ENCODE measurements at regions not wholly inside any gene's neighbourhood (a gene's known extent, or its start where the extent isn't known, plus 50 kb on each side); places are given as distances from the start of the nearest gene placed in this dataset.
A peak's percentile ranks its signal among the peaks of the same experiment; 100 is the strongest.

DNA sequence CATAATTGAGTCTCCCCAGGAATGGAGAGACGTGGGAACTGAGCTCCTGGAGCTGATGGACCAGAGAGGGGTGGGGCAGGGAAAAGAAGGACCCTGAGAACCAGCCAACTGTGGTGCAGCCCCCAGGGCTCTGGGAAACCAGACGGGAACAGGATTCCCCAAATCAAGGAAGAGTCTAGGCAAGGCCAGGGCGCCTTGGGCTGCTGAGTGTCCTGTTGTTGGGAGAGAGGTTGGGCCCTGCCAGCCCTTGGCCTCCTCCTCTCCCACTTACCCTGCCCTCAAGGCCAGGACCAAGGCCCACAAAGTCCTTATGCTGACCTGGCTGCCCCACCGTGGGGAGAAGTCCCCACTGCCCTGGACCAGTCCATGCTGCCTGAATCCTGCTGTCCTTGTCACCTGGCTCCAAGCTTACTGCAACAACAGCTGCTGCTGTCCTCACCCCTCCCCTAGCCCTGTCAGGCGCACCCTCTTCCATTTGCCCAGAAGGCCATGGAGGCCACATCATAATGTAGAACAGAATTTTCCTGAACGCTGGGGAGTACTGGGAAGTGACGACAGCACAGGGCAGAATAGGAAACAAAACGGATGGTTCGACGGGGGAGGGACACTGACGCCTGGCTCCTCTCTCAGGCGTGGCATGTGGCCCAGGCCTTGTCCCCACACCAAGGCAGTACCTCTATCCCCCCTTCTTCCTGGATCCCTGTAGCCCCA lies 132.9 kb upstream of the ZMIZ1 start:
- WGBS, 2 donors = 91 to 92% methylated on average over 10 to 12 of the region's 12 CpGs
- peak in 1 of 2 donors; percentile 21 for DNase-seq
- TF ChIP-seq POLR2A (IDR thresholded peaks at IDR 0.05) = no peak
- TF ChIP-seq, protein P1, sequence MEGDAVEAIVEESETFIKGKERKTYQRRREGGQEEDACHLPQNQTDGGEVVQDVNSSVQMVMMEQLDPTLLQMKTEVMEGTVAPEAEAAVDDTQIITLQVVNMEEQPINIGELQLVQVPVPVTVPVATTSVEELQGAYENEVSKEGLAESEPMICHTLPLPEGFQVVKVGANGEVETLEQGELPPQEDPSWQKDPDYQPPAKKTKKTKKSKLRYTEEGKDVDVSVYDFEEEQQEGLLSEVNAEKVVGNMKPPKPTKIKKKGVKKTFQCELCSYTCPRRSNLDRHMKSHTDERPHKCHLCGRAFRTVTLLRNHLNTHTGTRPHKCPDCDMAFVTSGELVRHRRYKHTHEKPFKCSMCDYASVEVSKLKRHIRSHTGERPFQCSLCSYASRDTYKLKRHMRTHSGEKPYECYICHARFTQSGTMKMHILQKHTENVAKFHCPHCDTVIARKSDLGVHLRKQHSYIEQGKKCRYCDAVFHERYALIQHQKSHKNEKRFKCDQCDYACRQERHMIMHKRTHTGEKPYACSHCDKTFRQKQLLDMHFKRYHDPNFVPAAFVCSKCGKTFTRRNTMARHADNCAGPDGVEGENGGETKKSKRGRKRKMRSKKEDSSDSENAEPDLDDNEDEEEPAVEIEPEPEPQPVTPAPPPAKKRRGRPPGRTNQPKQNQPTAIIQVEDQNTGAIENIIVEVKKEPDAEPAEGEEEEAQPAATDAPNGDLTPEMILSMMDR (IDR thresholded peaks at IDR 0.05) = no peak
- intact Hi-C loops (cut with DNase I) = no loop called here
- no peaks in the 10 kb centered on the region for H3K27me3 ChIP-seq
- no peak overlapping the region for H3K4me3 ChIP-seq (replicated peaks in 1 of 3)
- peak overlapping the region in 2 of 3 donors; percentile 77 to 83 for H3K27ac ChIP-seq
- peaks cover 21 to 48% of the 10 kb centered on the region in 2 donors for H3K4me1 ChIP-seq
- H3K36me3 ChIP-seq = no peaks in the 10 kb centered on the region
- H3K9me3 ChIP-seq = no peaks in the 10 kb centered on the region

DNA sequence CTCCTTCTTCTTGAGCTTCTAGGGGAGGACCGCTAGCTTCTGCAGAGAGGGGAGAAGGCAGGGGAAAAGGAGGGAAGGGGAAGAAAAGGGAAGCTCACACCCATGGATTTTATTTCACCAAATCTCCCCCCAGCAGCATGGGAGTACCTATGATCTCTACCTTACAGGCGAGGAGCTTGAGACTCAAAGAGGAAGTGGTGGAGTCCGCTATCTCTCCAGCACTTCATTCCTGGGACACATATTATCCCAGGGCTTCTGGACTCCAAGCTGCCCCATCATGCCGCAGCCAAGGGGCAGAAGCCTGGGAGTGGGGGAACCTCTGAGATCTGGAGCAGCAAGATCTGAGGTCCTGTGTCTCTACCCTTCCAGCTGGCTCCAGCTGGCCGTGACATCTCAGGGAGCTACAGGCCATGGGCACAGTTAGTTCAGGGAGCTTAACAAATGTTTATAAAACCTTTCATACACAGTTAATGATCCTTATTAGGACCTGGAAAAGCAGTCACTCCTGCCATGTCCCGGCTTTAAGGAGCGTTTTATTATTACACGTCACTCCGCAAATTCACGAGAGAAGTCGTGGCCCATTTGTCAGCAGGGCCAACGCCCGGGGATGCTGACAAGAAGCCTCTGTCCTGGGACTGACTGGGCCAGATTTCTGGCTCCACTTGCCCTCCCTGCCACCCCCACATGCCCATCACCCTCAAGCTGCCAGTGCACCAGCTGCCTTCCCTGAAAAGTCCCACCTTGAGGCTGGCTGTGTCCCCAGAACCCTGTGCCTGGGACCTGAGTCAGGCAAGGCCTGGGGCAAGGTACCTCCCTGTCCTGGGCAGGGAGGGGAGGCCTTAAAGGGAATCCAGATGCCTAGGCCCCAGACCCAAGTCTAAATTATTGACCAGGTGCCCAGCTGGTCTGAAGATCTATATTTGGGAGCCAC lies 132.1 kb upstream of the ZMIZ1 start:
- Histone ChIP-seq H3K9me3 (no peaks in the 10 kb centered on the region), H3K4me3 (replicated peaks in 1 of 3) (no peak overlapping the region), H3K27me3 (no peaks in the 10 kb centered on the region), H3K4me1 (peaks cover 21 to 40% of the 10 kb centered on the region in 2 donors), H3K36me3 (no peaks in the 10 kb centered on the region), H3K27ac (peak overlapping the region; percentile 72 to 83 (median 77))
- intact Hi-C loops (cut with DNase I) = no loop called here
- 69 to 79% methylated on average over 12 to 13 of the region's 13 CpGs for WGBS, 2 donors
- DNase-seq = peak; percentile 52 to 66
- TF ChIP-seq, protein P1 (IDR thresholded peaks at IDR 0.05) = no peak
- no peak for TF ChIP-seq POLR2A (IDR thresholded peaks at IDR 0.05)

DNA sequence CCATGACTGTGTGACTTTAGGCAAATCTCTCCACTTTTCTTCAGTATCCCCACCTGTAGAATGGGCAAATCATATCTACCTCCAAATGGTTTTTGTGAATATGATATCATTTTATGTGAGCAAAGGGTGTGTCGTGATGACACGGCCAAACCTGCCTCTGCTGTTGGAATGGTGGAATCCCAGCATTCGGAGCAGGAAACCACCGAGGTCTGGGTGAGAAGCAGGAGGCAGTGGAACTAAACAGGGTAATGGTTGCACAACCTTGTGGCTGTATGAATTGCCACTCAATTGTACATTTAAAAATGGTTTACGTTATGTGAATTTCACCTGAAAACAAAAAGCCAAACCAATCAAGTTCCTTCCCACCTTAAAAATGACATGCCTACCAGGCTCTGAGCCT lies 131.4 kb upstream of the ZMIZ1 start:
- Histone ChIP-seq H3K9me3 (no peaks in the 10 kb centered on the region), H3K36me3 (no peaks in the 10 kb centered on the region), H3K4me3 (replicated peaks in 1 of 3) (no peak overlapping the region), H3K27ac (peak overlapping the region; percentile 72 to 83 (median 77)), H3K4me1 (peaks cover 21 to 32% of the 10 kb centered on the region in 2 donors), H3K27me3 (no peaks in the 10 kb centered on the region)
- 87 to 97% methylated on average over 5 of the region's 5 CpGs for WGBS, 2 donors
- TF ChIP-seq, protein P1 (IDR thresholded peaks at IDR 0.05) = no peak
- TF ChIP-seq POLR2A (IDR thresholded peaks at IDR 0.05) = no peak
- intact Hi-C loops (cut with DNase I) = no loop called here
- no peak for DNase-seq

DNA sequence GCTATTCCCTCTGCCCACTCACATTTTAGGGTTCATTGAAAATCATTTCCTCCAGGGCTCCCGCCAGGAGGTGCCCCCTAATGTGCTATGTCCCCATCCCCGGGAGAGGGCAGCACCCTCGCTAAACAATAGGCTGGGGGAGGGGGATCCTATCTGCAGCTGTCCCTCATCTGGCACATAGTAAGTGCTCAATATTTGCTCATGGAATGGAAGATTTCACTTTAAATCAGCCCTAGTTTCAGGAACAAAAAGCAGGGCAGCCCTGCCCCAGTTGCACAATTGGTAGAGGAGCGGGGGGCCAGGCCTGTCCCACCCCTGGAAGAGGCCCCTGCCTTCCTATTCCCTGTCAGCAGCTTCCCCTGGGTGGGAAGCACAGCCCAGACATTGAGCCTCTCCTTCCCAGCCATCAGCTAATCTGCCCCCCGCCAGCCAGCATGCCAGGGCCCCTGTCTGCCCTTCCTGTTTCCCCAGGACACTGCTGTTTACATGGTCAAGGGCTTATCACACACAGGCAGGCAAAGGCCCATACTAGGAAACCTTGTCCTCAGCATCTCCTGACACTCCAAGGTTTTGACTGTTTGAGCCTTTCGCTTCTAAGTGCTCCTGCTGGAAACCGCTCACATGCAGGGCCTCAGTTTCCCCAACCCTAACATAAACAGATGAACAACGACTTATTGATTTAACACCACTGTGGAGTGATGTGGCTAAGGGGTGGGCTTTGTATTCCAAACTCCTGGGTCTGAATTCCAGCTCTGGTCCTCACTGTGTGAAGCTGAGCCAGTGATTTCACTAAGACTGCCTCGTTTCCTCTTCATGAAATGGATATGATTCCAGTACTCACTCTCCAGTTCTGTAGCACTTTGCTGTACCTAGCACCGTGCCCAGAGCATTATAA lies 130.7 kb upstream of the ZMIZ1 start:
- Histone ChIP-seq H3K9me3 (no peaks in the 10 kb centered on the region), H3K27ac (peak overlapping the region in 1 of 3 donors; percentile 83), H3K36me3 (no peaks in the 10 kb centered on the region), H3K4me3 (replicated peaks in 1 of 3) (no peak overlapping the region), H3K27me3 (no peaks in the 10 kb centered on the region), H3K4me1 (peaks cover 21 to 31% of the 10 kb centered on the region in 2 donors)
- 73 to 78% methylated on average over 9 to 10 of the region's 10 CpGs for WGBS, 2 donors
- DNase-seq = no peak
- intact Hi-C loops (cut with DNase I) = no loop called here
- no peak for TF ChIP-seq POLR2A (IDR thresholded peaks at IDR 0.05)
- TF ChIP-seq, protein P1 (IDR thresholded peaks at IDR 0.05) = no peak

Measured in thyroid gland (tissue), 4 donors.